ENCODE measurements at regions not wholly inside any gene's neighbourhood (a gene's known extent, or its start where the extent isn't known, plus 50 kb on each side); places are given as distances from the start of the nearest gene placed in this dataset.

GRCh38 chr2:236317938-236318396 lies 53.8 kb upstream of the ASB18 start:
- WGBS (ENCODE audit: insufficient coverage), result 79% methylated on average over 15 of the region's 15 CpGs
- ATAC-seq (peak in 1 of 3 donors; percentile 28), DNase-seq (no peak)
- H3K36me3 ChIP-seq (ENCODE audit: control insufficient read depth, insufficient read depth, low read length), result no peaks in the 10 kb centered on the region
- H3K27ac ChIP-seq (ENCODE audit: low read length), result no peak overlapping the region
- H3K4me3 ChIP-seq (ENCODE audit: low read length), result no peak overlapping the region
- no peaks in the 10 kb centered on the region for H3K4me1 Mint-ChIP-seq
- H3K27ac Mint-ChIP-seq, result no peak overlapping the region
- no peaks in the 10 kb centered on the region for H3K4me1 ChIP-seq (ENCODE audit: control insufficient read depth, insufficient read depth, low read length)
- peaks cover 2% of the 10 kb centered on the region for H3K27me3 ChIP-seq (ENCODE audit: control insufficient read depth, insufficient read depth, low read length)
- intact Hi-C loops (cut with micrococcal nuclease), result no loop called here
- peaks cover 5 to 13% of the 10 kb centered on the region in 2 donors for H3K27me3 Mint-ChIP-seq (ENCODE audit: low read depth in 2 of 2)
- no peaks in the 10 kb centered on the region for H3K9me3 ChIP-seq (ENCODE audit: control insufficient read depth, insufficient read depth, low read length)
- no peak for TF ChIP-seq CTCF (IDR thresholded peaks at IDR 0.05)
- H3K9me3 Mint-ChIP-seq, result no peaks in the 10 kb centered on the region
- H3K36me3 Mint-ChIP-seq, result no peaks in the 10 kb centered on the region
- H3K4me3 Mint-ChIP-seq, result no peak overlapping the region

- Mint-ChIP-seq H3K4me1 (no peaks in the 10 kb centered on the region), H3K27ac (no peak overlapping the region), H3K9me3 (no peaks in the 10 kb centered on the region), H3K36me3 (no peaks in the 10 kb centered on the region), H3K4me3 (no peak overlapping the region), H3K27me3 (ENCODE audit: low read depth in 2 of 2) (peaks cover 5 to 9% of the 10 kb centered on the region in 2 donors)
- TF ChIP-seq CTCF (IDR thresholded peaks at IDR 0.05), result no peak
- Histone ChIP-seq H3K4me1 (ENCODE audit: control insufficient read depth, insufficient read depth, low read length) (no peaks in the 10 kb centered on the region), H3K27me3 (ENCODE audit: control insufficient read depth, insufficient read depth, low read length) (peaks cover under 1% of the 10 kb centered on the region), H3K4me3 (ENCODE audit: low read length) (no peak overlapping the region), H3K36me3 (ENCODE audit: control insufficient read depth, insufficient read depth, low read length) (no peaks in the 10 kb centered on the region), H3K27ac (ENCODE audit: low read length) (no peak overlapping the region), H3K9me3 (ENCODE audit: control insufficient read depth, insufficient read depth, low read length) (no peaks in the 10 kb centered on the region)
- ATAC-seq (peak in 1 of 3 donors; percentile 2), DNase-seq (no peak)
- WGBS (ENCODE audit: insufficient coverage), result 95% methylated on average over 5 of the region's 5 CpGs
- intact Hi-C loops (cut with micrococcal nuclease), result no loop called here
Measured at GRCh38 chr2:236318401-236318800, 54.2 kb upstream of the ASB18 start.

GRCh38 chr2:236319036-236319435 lies 54.8 kb upstream of the ASB18 start:
- ATAC-seq, result no peak
- WGBS (ENCODE audit: insufficient coverage), result 91% methylated on average over 9 of the region's 9 CpGs

More at GRCh38 chr2:236319036-236319435, 54.8 kb upstream of the ASB18 start:
- H3K4me1 Mint-ChIP-seq, result no peaks in the 10 kb centered on the region
- intact Hi-C loops (cut with micrococcal nuclease), result no loop called here
- H3K4me3 ChIP-seq (ENCODE audit: low read length), result no peak overlapping the region
- DNase-seq, result no peak
- H3K27ac ChIP-seq (ENCODE audit: low read length), result no peak overlapping the region
- H3K27ac Mint-ChIP-seq, result no peak overlapping the region
- no peaks in the 10 kb centered on the region for H3K36me3 Mint-ChIP-seq
- no peaks in the 10 kb centered on the region for H3K9me3 ChIP-seq (ENCODE audit: control insufficient read depth, insufficient read depth, low read length)
- H3K27me3 ChIP-seq (ENCODE audit: control insufficient read depth, insufficient read depth, low read length), result no peaks in the 10 kb centered on the region
- no peak overlapping the region for H3K4me3 Mint-ChIP-seq
- H3K4me1 ChIP-seq (ENCODE audit: control insufficient read depth, insufficient read depth, low read length), result no peaks in the 10 kb centered on the region
- no peaks in the 10 kb centered on the region for H3K36me3 ChIP-seq (ENCODE audit: control insufficient read depth, insufficient read depth, low read length)
- no peaks in the 10 kb centered on the region for H3K9me3 Mint-ChIP-seq
- H3K27me3 Mint-ChIP-seq (ENCODE audit: low read depth in 2 of 2), result peaks cover 2 to 5% of the 10 kb centered on the region in 2 donors
- TF ChIP-seq CTCF (IDR thresholded peaks at IDR 0.05), result no peak
